Mucosa of gallbladder (tissue), 1 donor: ENCODE measurements at regions not wholly inside any gene's neighbourhood (a gene's known extent, or its start where the extent isn't known, plus 50 kb on each side); places are given as distances from the start of the nearest gene placed in this dataset.
A peak's percentile ranks its signal among the peaks of the same experiment; 100 is the strongest.

Source experiments
- DNase-seq: peaks from one replicate; pipeline ENCODE4 v3.0.0-alpha.2; 2020; ENCODE audit warnings: low spot score
- donor health status: DM: no; HTN: no; CAD: no.

DNA sequence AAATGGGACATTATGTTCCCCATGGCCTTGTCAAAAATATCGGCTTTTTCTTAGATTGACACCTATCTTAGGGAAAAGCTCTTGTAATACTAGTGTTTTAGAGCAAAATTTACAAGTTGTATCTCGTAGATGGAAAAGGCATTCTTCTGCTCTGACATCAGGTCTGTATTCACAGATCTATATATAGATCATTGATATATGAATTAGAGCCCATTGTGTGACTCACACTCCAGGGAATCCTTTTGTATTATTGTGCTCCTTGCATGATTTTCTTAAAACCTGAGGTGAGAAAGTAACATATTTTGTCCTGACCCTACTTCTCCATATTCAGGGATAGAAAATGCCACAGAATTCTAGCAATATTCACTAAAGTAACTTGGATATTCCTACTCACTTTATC, 1160.8 kb upstream of the B3GALT2 start:
- no peak for DNase-seq

DNA sequence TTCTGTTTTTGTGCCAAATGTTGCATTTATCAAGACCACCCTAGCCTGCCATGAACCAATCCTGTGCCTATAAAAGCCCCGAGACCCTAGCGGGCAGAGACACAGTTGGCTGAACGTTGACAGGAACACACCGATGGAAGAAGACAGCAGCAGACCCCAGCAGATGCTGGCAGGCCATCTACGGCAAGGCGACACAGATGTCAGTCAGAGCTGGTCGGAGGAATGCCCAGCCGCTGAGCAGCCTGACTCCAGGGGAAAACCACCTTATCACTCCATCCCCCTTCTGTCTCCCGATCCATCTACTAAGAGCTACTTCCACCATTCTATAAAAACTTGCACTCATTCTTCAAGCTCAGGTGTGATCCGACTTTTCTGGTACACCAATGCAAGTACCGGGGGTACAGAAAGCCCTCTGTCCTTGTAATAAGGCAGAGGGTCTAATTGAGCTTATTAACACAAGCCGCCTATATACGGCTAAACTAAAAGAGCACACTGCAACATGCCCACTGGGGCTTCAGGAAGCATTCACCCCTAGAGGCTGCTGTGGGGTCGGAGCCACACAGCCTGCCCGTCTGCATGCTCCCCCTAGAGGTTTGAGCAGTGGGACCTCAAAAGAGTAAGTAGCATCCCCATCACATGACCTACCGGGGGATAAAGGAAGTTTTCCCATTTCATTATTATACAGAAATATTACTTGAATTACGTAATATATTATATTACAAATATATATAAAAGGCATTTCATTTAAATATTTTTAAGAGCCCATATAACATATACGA, 1156.3 kb upstream of the B3GALT2 start:
- no peak for DNase-seq

- no peak for DNase-seq
Measured at GRCh38 chr1:194341587-194341986, 1155.2 kb upstream of the B3GALT2 start.

GRCh38 chr1:194339471-194339870, 1153.1 kb upstream of the B3GALT2 start:
- no peak for DNase-seq

DNA sequence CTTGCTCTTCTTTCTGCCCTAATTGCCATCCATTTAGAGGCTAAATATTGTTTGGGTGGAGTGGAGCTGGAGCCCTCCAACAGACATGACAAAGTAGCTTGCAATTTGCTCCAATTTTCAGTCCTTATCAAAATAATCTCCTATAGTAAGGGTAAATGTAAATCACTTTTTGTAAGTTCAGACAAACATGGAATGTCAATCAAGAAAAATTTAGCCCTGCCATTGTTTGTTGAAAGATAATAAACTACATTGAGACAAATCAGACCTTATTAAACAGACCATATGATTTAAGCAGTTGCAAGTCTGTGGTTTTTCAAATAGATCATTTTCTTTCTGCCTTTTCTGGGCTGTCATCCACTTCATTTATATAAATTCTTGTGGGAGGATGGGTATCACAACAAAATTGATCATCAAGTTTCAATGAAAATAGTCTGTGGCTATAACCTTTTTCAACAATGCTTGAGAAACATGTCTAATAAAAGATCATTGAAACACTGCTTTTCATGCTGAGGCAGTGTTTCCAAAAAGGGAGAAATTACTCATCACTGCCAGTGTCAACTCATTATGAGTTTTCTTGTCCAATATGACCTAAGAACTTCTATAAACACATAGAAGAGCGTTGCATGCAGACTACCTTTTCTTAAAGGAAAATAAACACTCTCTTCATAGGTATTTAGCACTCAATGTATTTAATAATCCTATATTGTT, 1152.0 kb upstream of the B3GALT2 start:
- no peak for DNase-seq

- DNase-seq = no peak
Measured at GRCh38 chr1:194333240-194333639, 1146.8 kb upstream of the B3GALT2 start.

DNA sequence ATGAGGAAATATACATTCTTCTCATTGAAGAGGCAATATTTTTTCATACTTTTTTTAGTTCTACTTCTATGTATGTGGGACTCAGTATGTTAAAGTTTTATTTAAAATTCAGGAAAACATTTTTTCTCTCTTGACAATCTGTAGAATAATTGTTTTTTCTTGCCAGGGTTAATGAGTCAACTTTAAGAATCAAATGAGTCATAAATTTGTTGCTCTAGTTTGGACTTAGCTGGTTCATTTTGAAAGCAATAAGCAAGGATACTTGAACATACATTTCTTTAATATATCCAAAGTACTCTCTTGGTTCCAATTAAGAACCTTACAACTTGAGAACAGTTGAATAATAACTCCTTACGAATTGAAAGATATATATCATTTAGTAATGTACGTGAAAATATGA, 1145.3 kb upstream of the B3GALT2 start:
- DNase-seq = no peak

DNA sequence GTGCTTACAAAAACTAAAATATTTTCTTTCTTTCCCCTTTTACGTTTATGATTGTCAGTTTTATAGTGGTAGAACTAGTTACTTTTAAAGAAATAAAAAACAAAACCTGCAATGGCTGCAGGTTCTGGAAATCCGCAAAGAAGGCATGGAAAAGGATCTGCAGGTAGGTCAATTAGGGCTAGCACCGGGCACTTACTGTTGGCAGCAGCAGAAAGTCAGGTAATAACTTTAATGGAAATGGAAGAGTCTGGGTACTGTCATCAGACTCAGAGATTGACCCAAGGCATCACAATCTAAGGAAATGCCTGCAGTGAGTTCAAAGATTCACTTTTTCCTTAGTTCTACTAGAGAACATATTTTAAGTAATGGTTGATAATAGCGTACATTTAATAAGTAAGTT, 1136.3 kb upstream of the B3GALT2 start:
- no peak for DNase-seq

DNA sequence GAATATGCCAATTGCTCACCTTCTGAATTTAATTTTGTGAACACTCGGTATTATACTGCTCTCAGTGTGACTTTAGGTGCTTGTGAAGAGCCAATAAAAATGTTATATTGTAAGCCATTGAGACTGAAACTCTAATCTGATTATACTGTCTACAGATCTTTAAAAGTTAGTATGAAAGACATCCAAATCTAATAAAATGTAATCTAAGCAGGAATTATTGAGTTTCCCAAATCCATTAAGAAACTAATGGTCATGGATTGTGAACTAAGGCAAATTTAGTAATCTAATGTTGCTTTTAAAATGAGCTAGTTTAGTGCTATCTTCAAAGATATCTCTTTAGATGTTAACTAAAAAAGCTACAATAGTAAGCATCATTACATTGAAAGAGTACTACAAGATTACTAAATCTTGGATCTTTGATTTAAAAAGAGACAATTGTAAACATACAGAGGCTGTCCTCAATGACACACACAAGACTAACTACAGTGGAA, 1132.4 kb upstream of the B3GALT2 start:
- no peak for DNase-seq

GRCh38 chr1:194309697-194310096, 1123.3 kb upstream of the B3GALT2 start:
- no peak for DNase-seq

- DNase-seq = no peak
Measured at GRCh38 chr1:194309269-194309668, 1122.9 kb upstream of the B3GALT2 start.

GRCh38 chr1:194300776-194301175, 1114.4 kb upstream of the B3GALT2 start:
- DNase-seq = no peak

DNA sequence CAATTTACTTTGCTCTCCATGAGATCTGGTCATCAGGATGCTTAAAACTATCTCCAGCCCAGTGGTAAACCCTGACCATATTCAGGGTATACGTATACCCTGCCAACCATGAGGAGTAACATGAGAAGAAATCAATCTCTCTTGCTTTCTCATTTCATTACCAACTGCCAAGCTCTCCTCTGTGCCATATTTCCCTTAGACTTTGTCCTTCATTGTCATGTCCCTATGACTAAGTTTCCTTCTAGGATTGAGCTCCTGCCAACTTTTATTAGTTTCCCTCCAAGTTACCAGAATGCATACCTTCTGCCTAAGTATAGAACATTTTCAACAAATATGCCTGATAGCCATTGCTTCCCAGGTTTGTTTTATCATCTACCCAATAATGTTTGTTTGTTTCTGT, 1113.9 kb upstream of the B3GALT2 start:
- peak; percentile 21 for DNase-seq

- no peak for DNase-seq
Measured at GRCh38 chr1:194298007-194298598, 1111.7 kb upstream of the B3GALT2 start.

- DNase-seq = no peak
Measured at GRCh38 chr1:194297094-194297493, 1110.7 kb upstream of the B3GALT2 start.

DNA sequence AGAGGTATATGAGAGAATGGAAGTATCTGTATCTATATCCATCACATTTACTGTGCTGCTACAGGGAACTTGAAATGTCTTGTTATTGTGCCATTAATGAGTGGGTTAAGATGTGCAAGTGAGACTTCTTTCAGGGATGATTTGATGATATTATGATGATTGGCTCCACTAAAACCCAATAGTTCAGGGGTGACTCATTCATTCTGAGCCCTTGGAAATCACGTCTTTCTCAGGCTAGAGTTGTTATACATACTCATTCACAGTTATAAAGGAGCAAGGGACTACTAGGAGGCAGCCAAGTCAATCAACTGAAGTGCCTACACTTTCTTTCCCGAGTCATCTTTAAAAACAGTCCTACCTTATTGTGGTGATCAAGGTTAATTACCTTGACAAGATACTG, 1109.8 kb upstream of the B3GALT2 start:
- DNase-seq = no peak

GRCh38 chr1:194295685-194296084, 1109.3 kb upstream of the B3GALT2 start:
- peak; percentile 19 for DNase-seq

DNA sequence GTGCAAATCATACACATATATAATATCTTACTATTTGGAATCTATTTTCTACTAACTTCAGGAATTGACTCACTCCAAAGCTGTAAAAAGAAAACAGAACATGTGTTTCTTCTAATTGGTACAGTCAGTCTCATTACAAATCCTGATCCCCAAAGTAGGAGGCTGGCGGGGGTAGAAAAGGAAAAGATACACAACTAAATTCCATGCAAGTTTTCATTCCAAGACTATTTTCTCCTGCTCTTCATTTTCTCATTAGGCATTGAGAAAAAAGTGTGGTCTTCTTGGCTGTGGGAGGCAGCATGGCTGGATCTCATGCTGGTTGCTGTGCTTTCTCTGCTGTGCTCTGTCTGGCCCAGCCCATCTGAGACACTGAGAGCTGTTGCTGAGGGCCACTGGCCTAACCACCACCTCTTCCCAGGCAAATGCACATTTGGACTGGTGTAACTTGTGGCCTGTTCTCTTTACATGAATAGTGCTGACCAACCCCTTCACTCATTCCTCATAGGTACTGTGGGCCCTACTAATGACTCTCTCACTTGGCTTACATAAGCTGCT, 1107.5 kb upstream of the B3GALT2 start:
- DNase-seq = no peak

DNA sequence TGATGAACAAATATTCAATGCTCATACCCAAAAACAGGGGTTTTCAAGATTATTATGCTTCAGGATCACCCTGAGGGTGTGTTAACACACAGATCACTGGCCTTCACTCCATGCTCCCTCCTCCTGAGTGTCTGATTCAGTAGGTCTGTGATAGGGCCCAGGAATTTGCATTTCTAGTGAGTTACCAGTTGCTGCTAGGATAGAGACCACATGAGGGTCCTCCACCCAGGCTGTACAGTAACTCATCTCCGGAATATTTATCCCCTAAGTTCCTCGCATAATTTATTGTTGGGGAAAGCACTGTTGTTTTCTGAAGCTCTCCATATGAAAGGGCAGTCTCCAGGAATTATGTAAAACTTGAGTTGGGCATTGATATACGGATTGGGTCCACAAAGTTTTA, 1106.6 kb upstream of the B3GALT2 start:
- no peak for DNase-seq

GRCh38 chr1:194289569-194290266, 1103.3 kb upstream of the B3GALT2 start:
- no peak for DNase-seq

DNA sequence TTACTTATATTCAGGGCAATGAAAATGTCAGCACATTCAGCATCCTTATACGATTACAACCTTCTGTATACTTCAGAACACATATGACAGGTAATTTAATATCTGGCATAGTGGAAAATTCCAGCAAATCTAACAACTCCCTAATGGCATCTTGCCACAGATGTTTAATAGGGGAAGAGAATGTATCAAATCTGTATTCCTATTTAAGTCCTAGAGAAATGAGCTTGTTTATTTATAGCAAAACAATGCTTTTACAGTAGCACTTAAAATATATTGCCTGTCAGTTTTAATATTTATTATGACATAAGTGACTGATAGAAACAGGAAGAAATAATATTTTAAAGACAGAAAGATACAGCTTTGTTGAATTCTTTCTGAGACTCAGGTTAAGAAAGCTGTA, 1101.8 kb upstream of the B3GALT2 start:
- DNase-seq = no peak

- DNase-seq = no peak
Measured at GRCh38 chr1:194281376-194281775, 1095.0 kb upstream of the B3GALT2 start.
